H1 (cell line): ENCODE measurements at regions not wholly inside any gene's neighbourhood (a gene's known extent, or its start where the extent isn't known, plus 50 kb on each side); places are given as distances from the start of the nearest gene placed in this dataset.

Experiments used
- MAFK ChIP-seq: IDR thresholded peaks from 2 replicates; pipeline ENCODE4 v1.6.1; 2012; ENCODE audit warnings: low read depth, mild to moderate bottlenecking, improper control_type of control experiment, low read length
- POLR2A ChIP-seq, 2 experiments: IDR thresholded peaks; 1 replicate in 1 of 2; 2 replicates in 1 of 2; pipeline ENCODE4 v1.6.1; 2011; ENCODE audit warnings: low read depth in 2 of 2, low read length in 2 of 2, mild to moderate bottlenecking in 2 of 2; ENCODE audit errors: control extremely low read depth in 1 of 2
- YY1 ChIP-seq: IDR thresholded peaks from 2 replicates; pipeline ENCODE4 v1.6.1; 2011; ENCODE audit warnings: low read depth, mild to moderate bottlenecking, low read length
- ZNF274 ChIP-seq: IDR thresholded peaks from 2 replicates; pipeline ENCODE4 v1.7.0; 2012; ENCODE audit warnings: low read length, borderline replicate concordance; ENCODE audit errors: extremely low read depth

- TF ChIP-seq ZNF274 = no peak
- TF ChIP-seq YY1 = no peak
- no peak for TF ChIP-seq POLR2A (IDR thresholded peaks at IDR 0.05; ENCODE audit: control extremely low read depth in 1 of 2, low read depth in 2 of 2, low read length in 2 of 2)
- TF ChIP-seq MAFK = no peak
Observed at GRCh38 chr4:18366136-18366535, 344.6 kb upstream of the LCORL start.
